Upper lobe of right lung (tissue), 1 donor: ENCODE measurements at regions not wholly inside any gene's neighbourhood (a gene's known extent, or its start where the extent isn't known, plus 50 kb on each side); places are given as distances from the start of the nearest gene placed in this dataset.

Experiments
- ATAC-seq: fragments of 200-7000 bp; cut with Tn5 transposase; one replicate; pipeline ENCODE4 v1.9.1; 2020; ENCODE audit warnings: mild to moderate bottlenecking, moderate library complexity
- DNase-seq: peaks from one replicate; pipeline ENCODE4 v3.0.0-alpha.2; 2020
- H3K27ac ChIP-seq: fragments of 200-600 bp; one replicate; pipeline ENCODE4 v1.8.0; 2022
- H3K27me3 ChIP-seq: fragments of 200-600 bp; one replicate; pipeline ENCODE4 v1.8.0; 2022; ENCODE audit warnings: mild to moderate bottlenecking
- H3K36me3 ChIP-seq: fragments of 200-600 bp; one replicate; pipeline ENCODE4 v1.8.0; 2022
- H3K4me1 ChIP-seq: fragments of 200-600 bp; one replicate; pipeline ENCODE4 v1.8.0; 2022
- H3K4me3 ChIP-seq: fragments of 200-600 bp; one replicate; pipeline ENCODE4 v1.8.0; 2022; ENCODE audit warnings: mild to moderate bottlenecking
- H3K9me3 ChIP-seq: fragments of 200-600 bp; one replicate; pipeline ENCODE4 v1.8.0; 2022
- intact Hi-C: fragments of 100-400 bp; cut with DNase I; formaldehyde crosslinking; loops from one replicate; pipeline ENCODE4 v1.11.0; 2022
- TF ChIP-seq, protein P1 (sequence below): fragments of 200-600 bp; IDR thresholded peaks from one replicate; pipeline ENCODE4 v1.8.0; 2022; ENCODE audit warnings: antibody characterized with exemption
- donor health status: DM: no; HTN: yes; CAD: no; lungs with severe emphysema.

DNA sequence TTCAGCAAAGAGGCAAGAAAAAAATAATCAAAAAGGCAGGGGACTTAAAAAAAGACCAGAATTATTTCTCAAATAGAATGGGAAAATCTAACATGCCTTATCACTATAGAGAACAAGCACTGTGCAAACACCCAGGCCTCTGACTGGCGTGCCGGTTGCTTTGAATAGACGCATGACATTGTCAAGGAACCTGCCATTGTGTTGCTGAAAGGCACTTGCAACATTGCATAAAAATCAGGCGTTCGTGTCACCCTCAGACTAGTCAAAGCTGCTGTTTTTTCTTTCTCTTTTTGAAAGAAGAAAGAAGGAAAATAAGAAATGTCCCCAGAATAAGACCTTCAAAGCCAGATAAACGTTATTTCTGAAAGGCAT is 549.3 kb upstream of the CADM1 start:
- Histone ChIP-seq H3K4me1 (peaks cover 3% of the 10 kb centered on the region), H3K36me3 (no peaks in the 10 kb centered on the region), H3K27me3 (peaks cover 6% of the 10 kb centered on the region), H3K9me3 (no peaks in the 10 kb centered on the region), H3K4me3 (no peak overlapping the region), H3K27ac (no peak overlapping the region)
- TF ChIP-seq, protein P1, sequence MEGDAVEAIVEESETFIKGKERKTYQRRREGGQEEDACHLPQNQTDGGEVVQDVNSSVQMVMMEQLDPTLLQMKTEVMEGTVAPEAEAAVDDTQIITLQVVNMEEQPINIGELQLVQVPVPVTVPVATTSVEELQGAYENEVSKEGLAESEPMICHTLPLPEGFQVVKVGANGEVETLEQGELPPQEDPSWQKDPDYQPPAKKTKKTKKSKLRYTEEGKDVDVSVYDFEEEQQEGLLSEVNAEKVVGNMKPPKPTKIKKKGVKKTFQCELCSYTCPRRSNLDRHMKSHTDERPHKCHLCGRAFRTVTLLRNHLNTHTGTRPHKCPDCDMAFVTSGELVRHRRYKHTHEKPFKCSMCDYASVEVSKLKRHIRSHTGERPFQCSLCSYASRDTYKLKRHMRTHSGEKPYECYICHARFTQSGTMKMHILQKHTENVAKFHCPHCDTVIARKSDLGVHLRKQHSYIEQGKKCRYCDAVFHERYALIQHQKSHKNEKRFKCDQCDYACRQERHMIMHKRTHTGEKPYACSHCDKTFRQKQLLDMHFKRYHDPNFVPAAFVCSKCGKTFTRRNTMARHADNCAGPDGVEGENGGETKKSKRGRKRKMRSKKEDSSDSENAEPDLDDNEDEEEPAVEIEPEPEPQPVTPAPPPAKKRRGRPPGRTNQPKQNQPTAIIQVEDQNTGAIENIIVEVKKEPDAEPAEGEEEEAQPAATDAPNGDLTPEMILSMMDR: no peak
- ATAC-seq (peak; percentile 41), DNase-seq (no peak)
- intact Hi-C loops: no loop called here

DNA sequence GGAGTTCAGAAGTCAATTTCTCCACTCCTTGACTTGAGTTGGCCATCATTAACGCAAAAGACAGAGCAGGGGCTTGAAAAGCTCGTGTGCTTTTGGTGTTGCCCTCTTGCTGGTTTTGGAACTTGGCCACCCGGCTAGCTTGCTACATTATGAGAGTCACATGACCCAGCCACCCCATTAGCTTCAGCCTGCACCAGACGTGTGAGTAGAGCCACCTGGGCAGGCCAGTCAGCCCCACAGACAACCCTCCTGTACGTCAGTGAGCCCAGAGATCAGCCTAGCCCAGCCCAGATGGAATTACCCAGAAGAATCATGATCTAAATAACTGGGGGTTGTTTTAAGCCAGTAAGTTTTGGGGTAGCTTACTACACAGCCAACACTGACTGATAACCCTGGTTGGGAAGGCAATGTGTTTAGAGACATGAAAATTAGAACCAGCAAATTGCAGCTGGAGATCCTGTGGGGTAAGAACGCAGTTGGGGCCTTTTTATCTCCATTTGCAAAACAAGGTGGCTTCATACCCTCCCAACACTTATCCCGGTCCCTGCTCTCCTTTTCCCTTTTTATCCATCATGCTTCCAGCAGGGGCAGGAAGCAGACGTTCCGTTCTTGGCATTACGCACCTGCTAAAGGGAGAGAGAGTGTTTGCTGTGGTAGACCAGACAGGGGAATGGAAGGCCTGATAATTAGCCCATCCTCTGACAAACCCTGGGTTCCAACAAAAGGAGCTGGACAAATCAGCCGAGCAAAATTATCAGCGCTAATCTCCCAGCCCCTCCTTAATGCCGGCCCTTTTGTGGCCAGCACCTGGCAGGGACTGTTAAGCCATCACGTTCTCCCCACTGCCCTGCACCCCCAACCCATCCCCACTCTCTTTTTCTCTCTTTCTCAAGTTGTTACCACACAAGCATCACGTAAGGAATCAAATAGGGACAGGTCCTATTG is 548.7 kb upstream of the CADM1 start:
- intact Hi-C loops: no loop called here

DNA sequence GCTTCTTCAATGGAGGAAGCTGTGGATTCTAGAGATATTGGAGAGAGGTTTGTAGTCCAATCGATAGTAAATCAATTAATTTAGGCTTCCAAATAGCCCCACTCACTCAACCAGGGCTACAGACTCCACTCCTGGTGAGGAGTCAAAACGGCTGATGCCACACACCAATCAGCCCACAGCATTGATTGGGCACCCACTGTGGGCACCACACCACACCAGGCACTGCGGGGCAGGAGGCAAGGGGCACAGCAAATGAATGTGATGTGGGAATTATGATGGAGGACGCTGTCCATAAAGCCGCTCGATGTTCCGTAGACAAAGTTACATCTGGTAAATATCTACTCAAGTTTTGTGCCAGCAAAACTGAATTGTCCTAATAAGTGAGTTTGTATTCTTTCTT is 547.3 kb upstream of the CADM1 start:
- no peaks in the 10 kb centered on the region for H3K9me3 ChIP-seq
- H3K27ac ChIP-seq: no peak overlapping the region
- H3K4me3 ChIP-seq: no peak overlapping the region
- ATAC-seq (no peak), DNase-seq (no peak)
- H3K4me1 ChIP-seq: peaks cover 3% of the 10 kb centered on the region
- H3K36me3 ChIP-seq: no peaks in the 10 kb centered on the region
- intact Hi-C loops: no loop called here
- TF ChIP-seq, protein P1: no peak
- peaks cover 6% of the 10 kb centered on the region for H3K27me3 ChIP-seq

More for the DNA sequence above, 548.7 kb upstream of the CADM1 start:
- TF ChIP-seq, protein P1: no peak
- DNase-seq: no peak
- Histone ChIP-seq H3K4me1 (peaks cover 3% of the 10 kb centered on the region), H3K36me3 (no peaks in the 10 kb centered on the region), H3K27ac (no peak overlapping the region), H3K4me3 (no peak overlapping the region), H3K27me3 (peaks cover 6% of the 10 kb centered on the region), H3K9me3 (no peaks in the 10 kb centered on the region)
- ATAC-seq: no peak

DNA sequence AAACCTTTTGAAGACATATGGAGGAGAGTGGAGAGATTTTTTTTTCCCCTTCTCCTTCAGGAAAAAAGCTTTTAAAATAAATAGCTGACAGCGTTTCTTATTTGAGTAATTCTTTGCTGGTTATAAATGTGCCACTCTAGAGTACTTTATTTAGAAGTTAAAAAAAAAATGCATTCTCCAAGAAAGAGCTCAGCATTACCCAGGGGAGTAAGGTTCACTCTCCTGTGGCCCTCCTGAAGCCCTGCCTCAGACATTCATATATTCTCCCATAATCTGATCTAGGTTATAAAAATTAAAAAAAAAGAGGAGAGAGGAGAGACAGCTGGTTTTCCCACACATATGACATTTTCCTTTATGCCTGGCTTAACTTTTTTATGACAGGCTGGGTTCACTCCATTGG is 545.2 kb upstream of the CADM1 start:
- intact Hi-C loops: no loop called here
- no peak overlapping the region for H3K4me3 ChIP-seq
- DNase-seq (no peak), ATAC-seq (no peak)
- TF ChIP-seq, protein P1: no peak
- H3K27ac ChIP-seq: no peak overlapping the region
- no peaks in the 10 kb centered on the region for H3K9me3 ChIP-seq
- no peaks in the 10 kb centered on the region for H3K36me3 ChIP-seq
- no peaks in the 10 kb centered on the region for H3K27me3 ChIP-seq
- peaks cover 3% of the 10 kb centered on the region for H3K4me1 ChIP-seq

DNA sequence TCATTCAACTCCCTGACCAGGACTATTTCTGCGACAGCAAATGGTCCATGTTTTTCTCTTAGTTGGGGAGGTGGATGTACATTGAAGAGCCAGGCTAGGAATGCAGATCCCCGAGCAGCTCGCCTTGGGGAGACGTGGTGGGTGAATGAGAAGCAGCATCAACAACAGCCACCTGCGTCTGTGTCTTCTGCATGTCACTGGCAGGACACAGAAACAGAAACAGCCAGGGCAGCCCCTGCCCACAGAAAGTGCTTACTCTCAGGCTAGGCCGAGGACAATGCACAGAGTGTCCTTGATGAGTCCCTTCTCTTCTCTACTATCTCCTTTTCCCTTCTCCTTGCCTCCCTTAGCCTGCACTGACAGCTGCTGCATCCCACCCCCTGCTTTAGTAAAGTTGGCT is 541.9 kb upstream of the CADM1 start:
- TF ChIP-seq, protein P1: no peak
- no peaks in the 10 kb centered on the region for H3K9me3 ChIP-seq
- no peak overlapping the region for H3K27ac ChIP-seq
- no peak overlapping the region for H3K4me3 ChIP-seq
- H3K4me1 ChIP-seq: peaks cover 3% of the 10 kb centered on the region
- H3K27me3 ChIP-seq: no peaks in the 10 kb centered on the region
- ATAC-seq (no peak), DNase-seq (no peak)
- H3K36me3 ChIP-seq: no peaks in the 10 kb centered on the region
- intact Hi-C loops: no loop called here
